Adrenal gland (tissue), 9 donors: ENCODE measurements at regions not wholly inside any gene's neighbourhood (a gene's known extent, or its start where the extent isn't known, plus 50 kb on each side); places are given as distances from the start of the nearest gene placed in this dataset.

Experiments
- DNase-seq, 7 donors: peaks; one replicate each; pipeline ENCODE4 v3.0.0-alpha.2; 2019 to 2020
- H3K27ac ChIP-seq, 5 donors: fragments of 200-600 bp; sonication (generic) in 4 of 5; 1 replicate in 3 of 5; 2 replicates in 2 of 5; pipeline versions ENCODE4 v1.5.1 to v1.8.0; 2016 to 2020; ENCODE audit warnings: mild to moderate bottlenecking in 1 of 5
- H3K27me3 ChIP-seq: fragments of 200-600 bp; 2 replicates; pipeline ENCODE4 v1.8.0; 2021
- H3K36me3 ChIP-seq, 2 donors: fragments of 200-600 bp; replicated peaks in 1 of 2; 1 replicate in 1 of 2; 2 replicates in 1 of 2; pipeline versions ENCODE4 v1.5.1 to v1.8.0; 2018 to 2022
- H3K4me1 ChIP-seq, 2 donors: fragments of 200-600 bp; replicated peaks in 1 of 2; 1 replicate in 1 of 2; 2 replicates in 1 of 2; pipeline versions ENCODE4 v1.5.1 to v1.8.0; 2018 to 2021
- H3K4me3 ChIP-seq, 4 donors: fragments of 200-600 bp; sonication (generic) in 3 of 4; one replicate each; pipeline ENCODE4 v1.5.1; 2016 to 2018
- H3K9me3 ChIP-seq, 3 donors: fragments of 200-600 bp; sonication (generic) in 1 of 3; replicated peaks in 1 of 3; 1 replicate in 2 of 3; 2 replicates in 1 of 3; pipeline versions ENCODE4 v1.5.1 to v1.8.0; 2016 to 2021
- POLR2A ChIP-seq, 2 donors: fragments of 450-650 bp; IDR thresholded peaks; one replicate each; pipeline ENCODE4 v1.6.1; 2017; ENCODE audit warnings: antibody characterized with exemption in 2 of 2, mild to moderate bottlenecking in 2 of 2, moderate library complexity in 1 of 2
- WGBS, 4 donors: extraction: QIAGEN DNeasy Blood & Tissue Kit in 2 of 4; methylation state at CpG; one replicate each; pipeline versions ENCODE4 v1.1.5 to v1.1.7; 2013 to 2017; 5-methylcytosine and 5-hydroxymethylcytosine counted together
- intact Hi-C, 2 donors: fragments of 100-400 bp; cut with DNase I; formaldehyde crosslinking; loops; one replicate each; pipeline versions ENCODE4 v1.14.1 to v1.15.0; 2022 to 2023
- TF ChIP-seq, protein P1 (sequence below), 6 experiments: fragments of 450-650 bp in 4 of 6; fragments of 200-600 bp in 2 of 6; sonication (generic) in 1 of 6; IDR thresholded peaks; 1 replicate in 5 of 6; 2 replicates in 1 of 6; pipeline versions ENCODE4 v1.5.1 to v1.8.0; 2016 to 2021; ENCODE audit warnings: antibody characterized with exemption in 6 of 6, mild to moderate bottlenecking in 2 of 6, moderate library complexity in 1 of 6
- donor health status: healthy with polysubstance abuse.
- donor health status: Bipolar disorder and iron deficiency.
- donor health status: DM: yes; HTN: yes; CAD: no.
- donor health status: DM: no; HTN: no; CAD: no.
- donor health status: DM: no; HTN: no; CAD: no.

DNA sequence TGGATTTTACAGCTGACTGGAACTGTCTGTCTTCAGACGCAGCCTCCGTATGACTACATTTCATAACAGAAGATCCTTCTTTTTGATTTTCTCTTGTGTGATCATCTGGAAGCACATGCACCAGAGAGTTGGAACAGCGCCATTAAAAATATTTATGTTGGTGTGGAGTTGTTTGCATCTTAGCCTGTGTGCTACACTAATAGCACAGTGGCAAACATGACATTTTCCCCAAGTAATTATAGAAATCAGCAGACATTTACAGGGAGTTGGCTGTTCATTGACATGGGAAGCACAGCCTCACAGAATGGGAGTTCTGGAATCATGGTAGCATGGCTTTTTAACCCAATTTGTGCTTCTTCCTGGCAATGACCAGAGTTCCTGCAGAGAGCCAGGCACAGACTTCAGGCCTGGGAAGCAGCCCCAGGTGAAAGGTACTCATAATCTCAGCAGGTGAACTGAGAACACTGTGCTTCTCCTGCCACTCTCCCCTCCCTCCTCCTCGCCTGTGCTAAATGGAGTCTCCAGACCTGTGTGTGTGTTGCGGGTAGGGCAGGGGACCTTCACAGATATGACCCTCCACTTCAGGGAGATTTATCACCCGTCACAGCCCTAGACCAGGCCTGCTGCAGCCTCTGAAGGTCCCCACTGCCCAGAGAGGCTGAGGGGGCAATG lies 82.8 kb upstream of the PLET1 start:
- intact Hi-C loops: no loop called here
- no peak for TF ChIP-seq POLR2A (IDR thresholded peaks at IDR 0.05)
- TF ChIP-seq, protein P1, sequence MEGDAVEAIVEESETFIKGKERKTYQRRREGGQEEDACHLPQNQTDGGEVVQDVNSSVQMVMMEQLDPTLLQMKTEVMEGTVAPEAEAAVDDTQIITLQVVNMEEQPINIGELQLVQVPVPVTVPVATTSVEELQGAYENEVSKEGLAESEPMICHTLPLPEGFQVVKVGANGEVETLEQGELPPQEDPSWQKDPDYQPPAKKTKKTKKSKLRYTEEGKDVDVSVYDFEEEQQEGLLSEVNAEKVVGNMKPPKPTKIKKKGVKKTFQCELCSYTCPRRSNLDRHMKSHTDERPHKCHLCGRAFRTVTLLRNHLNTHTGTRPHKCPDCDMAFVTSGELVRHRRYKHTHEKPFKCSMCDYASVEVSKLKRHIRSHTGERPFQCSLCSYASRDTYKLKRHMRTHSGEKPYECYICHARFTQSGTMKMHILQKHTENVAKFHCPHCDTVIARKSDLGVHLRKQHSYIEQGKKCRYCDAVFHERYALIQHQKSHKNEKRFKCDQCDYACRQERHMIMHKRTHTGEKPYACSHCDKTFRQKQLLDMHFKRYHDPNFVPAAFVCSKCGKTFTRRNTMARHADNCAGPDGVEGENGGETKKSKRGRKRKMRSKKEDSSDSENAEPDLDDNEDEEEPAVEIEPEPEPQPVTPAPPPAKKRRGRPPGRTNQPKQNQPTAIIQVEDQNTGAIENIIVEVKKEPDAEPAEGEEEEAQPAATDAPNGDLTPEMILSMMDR (IDR thresholded peaks at IDR 0.05): no peak

DNA sequence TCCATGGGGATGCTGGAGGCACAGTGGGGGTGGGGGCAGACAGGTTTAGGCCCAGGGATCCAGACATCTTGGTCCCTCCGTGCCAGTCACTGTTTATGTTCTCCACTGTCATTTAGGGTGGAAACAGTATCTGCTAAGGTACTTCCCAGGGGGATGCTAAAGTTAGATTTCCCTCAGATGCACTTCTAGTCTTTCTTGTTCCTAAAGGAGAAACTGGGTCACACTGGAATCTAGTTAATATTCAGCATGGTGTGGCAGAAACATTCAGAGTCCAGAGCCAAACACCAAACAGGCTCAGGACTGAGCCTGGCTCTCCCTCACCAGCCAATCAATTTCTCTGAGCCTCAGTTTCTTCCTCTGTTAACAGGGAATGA lies 83.4 kb upstream of the PLET1 start:
- no peak for DNase-seq
- no peaks in the 10 kb centered on the region for H3K9me3 ChIP-seq
- H3K27me3 ChIP-seq: no peaks in the 10 kb centered on the region
- WGBS, 4 donors: 81 to 100% (median 82%) methylated on average over 1 of the region's 1 CpG
- H3K36me3 ChIP-seq: no peaks in the 10 kb centered on the region
- H3K4me3 ChIP-seq: no peak overlapping the region
- no peak for TF ChIP-seq POLR2A (IDR thresholded peaks at IDR 0.05)
- TF ChIP-seq, protein P1 (IDR thresholded peaks at IDR 0.05): no peak
- no peak overlapping the region for H3K27ac ChIP-seq
- no peaks in the 10 kb centered on the region for H3K4me1 ChIP-seq
- intact Hi-C loops: no loop called here

More for the DNA sequence above, 82.8 kb upstream of the PLET1 start:
- H3K4me1 ChIP-seq: no peaks in the 10 kb centered on the region
- no peak overlapping the region for H3K4me3 ChIP-seq
- H3K27ac ChIP-seq: no peak overlapping the region
- no peak for DNase-seq
- 80 to 89% (median 87%) methylated on average over 4 to 6 of the region's 6 CpGs for WGBS, 4 donors
- H3K36me3 ChIP-seq: no peaks in the 10 kb centered on the region
- no peaks in the 10 kb centered on the region for H3K9me3 ChIP-seq
- no peaks in the 10 kb centered on the region for H3K27me3 ChIP-seq

DNA sequence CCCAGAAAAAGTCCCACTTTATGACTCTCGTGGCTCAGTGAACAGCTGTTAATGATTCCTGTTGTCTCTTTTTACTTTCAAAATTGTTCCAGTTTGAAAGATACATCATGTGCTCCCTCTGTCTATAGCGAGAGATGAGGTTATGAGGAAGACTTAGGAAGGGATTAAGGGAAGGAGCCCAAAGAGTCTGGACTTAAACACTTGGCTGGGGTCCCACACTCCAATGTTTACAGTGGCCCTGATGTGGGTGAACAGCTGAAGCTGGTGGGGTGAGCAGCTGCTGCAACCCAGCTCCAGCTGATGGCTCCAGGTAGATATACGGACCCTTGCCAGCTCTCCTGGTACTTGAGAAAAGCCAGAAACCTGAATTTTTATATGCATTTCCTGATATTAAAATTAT lies 84.5 kb upstream of the PLET1 start:
- Histone ChIP-seq H3K4me3 (no peak overlapping the region), H3K27ac (no peak overlapping the region), H3K4me1 (no peaks in the 10 kb centered on the region), H3K36me3 (no peaks in the 10 kb centered on the region), H3K9me3 (no peaks in the 10 kb centered on the region), H3K27me3 (no peaks in the 10 kb centered on the region)
- intact Hi-C loops: no loop called here
- no peak for TF ChIP-seq POLR2A (IDR thresholded peaks at IDR 0.05)
- TF ChIP-seq, protein P1 (IDR thresholded peaks at IDR 0.05): no peak
- 88 to 93% (median 89%) methylated on average over 3 of the region's 3 CpGs for WGBS, 4 donors
- no peak for DNase-seq

DNA sequence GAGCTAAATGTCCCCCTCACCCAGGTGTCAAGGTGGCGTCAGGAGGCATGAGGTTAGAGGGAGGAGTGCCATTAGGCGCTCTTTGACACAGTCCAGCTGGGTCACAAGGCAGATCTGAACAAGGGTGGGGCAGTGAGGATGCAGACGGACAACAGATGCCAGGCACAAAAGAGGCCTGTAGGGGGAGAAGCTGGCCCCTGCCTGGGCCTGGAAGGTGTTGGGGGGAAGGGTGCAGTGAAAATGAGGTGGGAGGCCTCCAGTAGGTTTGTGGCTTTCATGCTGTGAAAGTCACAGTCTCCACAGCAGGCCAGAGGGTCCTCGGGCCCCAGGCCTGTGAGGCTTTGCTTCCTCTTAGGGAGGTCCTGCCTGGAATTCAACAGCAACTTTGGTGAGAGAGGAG lies 85.0 kb upstream of the PLET1 start:
- Histone ChIP-seq H3K9me3 (no peaks in the 10 kb centered on the region), H3K4me3 (no peak overlapping the region), H3K36me3 (no peaks in the 10 kb centered on the region), H3K27me3 (no peaks in the 10 kb centered on the region), H3K4me1 (no peaks in the 10 kb centered on the region), H3K27ac (no peak overlapping the region)
- TF ChIP-seq POLR2A (IDR thresholded peaks at IDR 0.05): no peak
- TF ChIP-seq, protein P1 (IDR thresholded peaks at IDR 0.05): no peak
- WGBS, 4 donors: 80 to 90% (median 83%) methylated on average over 3 to 4 of the region's 4 CpGs
- intact Hi-C loops: no loop called here
- no peak for DNase-seq
